ENCODE measurements at regions not wholly inside any gene's neighbourhood (a gene's known extent, or its start where the extent isn't known, plus 50 kb on each side); places are given as distances from the start of the nearest gene placed in this dataset.
A peak's percentile ranks its signal among the peaks of the same experiment; 100 is the strongest.

DNA sequence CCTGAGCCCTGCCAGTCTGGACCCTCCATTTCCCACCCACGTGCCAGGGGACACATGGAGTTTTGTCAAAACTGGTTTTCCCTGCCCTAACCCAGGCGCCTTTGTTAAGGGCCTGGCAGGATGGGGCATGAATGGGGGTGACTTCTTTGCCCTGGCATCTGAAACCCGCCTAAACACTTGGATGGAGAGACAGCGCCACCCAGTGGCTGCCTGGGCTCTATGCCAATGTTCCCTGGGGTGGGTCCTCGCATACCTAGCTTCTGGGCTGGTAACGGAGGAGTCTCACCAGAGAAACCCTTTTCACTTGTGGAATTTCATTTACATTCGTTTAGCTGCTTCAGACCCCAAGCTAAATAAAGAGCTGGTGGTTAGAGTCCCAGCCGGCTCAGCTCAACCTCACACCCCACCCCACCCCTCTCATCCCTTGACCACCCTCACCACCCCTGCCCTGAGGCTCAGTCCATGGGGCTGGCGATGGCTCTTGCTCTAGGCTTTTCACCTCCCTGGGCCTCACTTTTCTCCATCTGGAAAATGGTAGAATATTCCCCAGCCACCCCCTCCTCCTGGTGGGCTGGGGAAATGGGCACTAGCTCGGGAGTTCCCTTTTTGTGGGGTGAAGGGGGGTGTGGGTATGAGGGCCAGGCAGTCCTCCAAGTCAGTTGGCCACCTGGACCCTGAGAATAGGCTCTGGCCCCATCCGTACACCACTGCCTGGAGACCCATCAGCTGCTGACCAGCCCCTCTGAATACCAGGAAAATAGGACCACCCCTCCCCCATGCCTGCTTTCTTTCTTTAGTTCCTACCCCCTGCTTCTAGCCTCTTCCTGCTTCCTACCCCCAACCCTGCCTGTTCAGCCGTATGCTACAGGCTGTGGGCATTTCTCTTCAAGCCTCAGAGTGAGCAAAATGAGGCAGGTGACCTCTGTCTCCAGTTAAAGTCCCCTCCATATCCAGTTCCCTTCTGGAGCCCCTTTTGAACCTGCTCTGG, 57.1 kb upstream of the PJA1 start:
- peak; percentile 63 for DNase-seq

- no peak for DNase-seq
Measured at GRCh38 chrX:69221239-69222102, 56.2 kb upstream of the PJA1 start.

DNA sequence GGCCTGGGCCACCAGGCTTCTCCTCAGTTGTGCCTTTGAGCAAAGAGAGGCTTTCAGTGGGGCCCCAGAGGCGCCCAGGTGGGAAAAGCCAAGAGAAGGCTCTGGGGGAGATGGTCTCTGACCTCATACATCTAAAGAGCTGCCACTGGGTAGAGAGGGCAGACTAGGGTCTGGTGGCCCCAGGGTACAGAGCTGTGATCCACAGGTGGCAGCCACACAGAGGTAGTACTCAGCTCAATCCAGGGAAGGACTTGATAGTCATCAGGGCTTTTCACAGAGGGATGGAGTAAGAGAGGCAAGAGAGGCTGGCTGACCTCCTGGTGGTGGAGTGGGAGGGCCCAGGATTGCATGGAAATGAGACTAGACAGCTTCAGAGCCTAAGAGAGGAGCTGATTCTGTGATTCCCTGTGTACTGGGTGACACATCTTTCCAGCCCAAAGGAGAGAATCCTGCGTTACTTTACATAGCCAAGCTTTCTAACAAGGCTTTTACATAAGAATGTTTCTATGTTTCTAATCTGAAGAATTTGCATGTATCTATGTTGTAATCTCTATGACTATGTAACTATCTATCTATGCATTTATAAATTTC, 53.2 kb upstream of the PJA1 start:
- no peak for DNase-seq

DNA sequence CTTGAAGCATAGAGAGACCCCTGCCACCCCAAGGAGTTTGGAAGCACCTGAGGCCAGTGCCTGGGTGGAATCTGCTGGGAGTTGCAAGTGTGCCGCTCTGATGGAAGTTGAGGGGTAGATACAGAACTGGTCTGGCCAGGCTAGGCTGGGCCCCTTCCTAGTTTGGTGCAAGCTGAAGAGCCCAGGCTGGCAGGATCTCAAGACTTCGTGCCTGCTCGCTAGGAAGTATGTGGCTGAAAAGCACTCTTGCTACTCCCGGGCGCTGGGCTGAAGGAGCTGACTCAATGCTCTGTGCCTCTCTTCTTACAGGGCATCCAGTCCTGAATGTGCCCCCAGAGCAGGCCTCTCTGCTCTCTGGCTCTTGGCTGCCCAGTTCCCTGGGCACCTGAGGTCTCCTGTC, 51.7 kb upstream of the PJA1 start:
- DNase-seq: no peak

DNA sequence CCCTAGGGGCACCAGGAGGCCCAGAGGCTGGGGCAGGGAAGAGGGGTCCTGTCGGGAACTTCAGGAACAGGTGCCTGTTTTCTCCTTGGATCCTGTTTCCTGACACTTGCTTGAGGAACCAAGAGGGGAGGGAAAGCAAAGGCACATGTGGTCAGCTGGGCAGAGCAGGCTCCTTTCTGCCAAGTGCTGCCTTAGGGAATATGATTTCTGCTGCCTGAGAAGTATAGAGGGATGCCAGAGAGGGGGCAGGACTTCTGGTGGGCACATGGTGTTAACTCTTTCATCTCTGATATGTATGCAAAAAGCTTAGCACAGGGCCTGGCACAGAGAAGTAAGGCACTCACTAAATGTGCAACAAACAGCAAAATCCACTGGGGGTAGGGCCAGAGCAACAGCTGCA, 51.2 kb upstream of the PJA1 start:
- DNase-seq: no peak

GRCh38 chrX:69215161-69215875, 50.1 kb upstream of the PJA1 start:
- no peak for DNase-seq
